KMS-11 (cell line): ENCODE measurements at regions not wholly inside any gene's neighbourhood (a gene's known extent, or its start where the extent isn't known, plus 50 kb on each side); places are given as distances from the start of the nearest gene placed in this dataset.

Experiments
- H2AFZ ChIP-seq: fragments of 200-600 bp; sonication (generic); 2 replicates; pipeline ENCODE4 v1.6.1; 2016; ENCODE audit warnings: antibody characterized with exemption, mixed run types, low read depth
- H3K27ac ChIP-seq: fragments of 200-600 bp; sonication (generic); 2 replicates; pipeline ENCODE4 v1.6.1; 2016; ENCODE audit warnings: mild to moderate bottlenecking, mixed run types
- H3K27me3 ChIP-seq: fragments of 200-600 bp; sonication (generic); 2 replicates; pipeline ENCODE4 v1.6.1; 2017; ENCODE audit warnings: mild to moderate bottlenecking, low read depth, mixed run types, moderate library complexity; ENCODE audit not compliant: insufficient read depth
- H3K36me3 ChIP-seq: fragments of 200-600 bp; sonication (generic); 2 replicates; pipeline ENCODE4 v1.6.1; 2017; ENCODE audit warnings: mild to moderate bottlenecking, mixed run types; ENCODE audit not compliant: insufficient read depth
- H3K4me1 ChIP-seq: fragments of 200-600 bp; sonication (generic); 2 replicates; pipeline ENCODE4 v1.6.1; 2016; ENCODE audit warnings: mild to moderate bottlenecking, low read depth, mixed run types; ENCODE audit not compliant: poor library complexity, severe bottlenecking
- H3K4me2 ChIP-seq: fragments of 200-600 bp; sonication (generic); 2 replicates; pipeline ENCODE4 v1.7.0; 2016; ENCODE audit warnings: mild to moderate bottlenecking, mixed run types
- H3K4me3 ChIP-seq: fragments of 200-600 bp; sonication (generic); IDR thresholded peaks from 2 replicates; pipeline ENCODE4 v1.6.1; 2017; ENCODE audit warnings: low read depth, low read length, mixed read lengths; ENCODE audit not compliant: insufficient read depth
- H3K79me2 ChIP-seq: fragments of 200-600 bp; sonication (generic); 2 replicates; pipeline ENCODE4 v1.6.1; 2016; ENCODE audit warnings: low read depth, mixed run types; ENCODE audit not compliant: insufficient read depth
- H3K9ac ChIP-seq: fragments of 200-600 bp; sonication (generic); 2 replicates; pipeline ENCODE4 v1.6.1; 2016; ENCODE audit warnings: mild to moderate bottlenecking, mixed run types
- H4K20me1 ChIP-seq: fragments of 200-600 bp; sonication (generic); 2 replicates; pipeline ENCODE4 v1.6.1; 2016; ENCODE audit warnings: mild to moderate bottlenecking, mixed run types; ENCODE audit not compliant: insufficient read depth
- CTCF ChIP-seq: fragments of 200-600 bp; sonication (generic); conservative IDR thresholded peaks from 2 replicates; pipeline ENCODE4 v1.6.1; 2017; ENCODE audit warnings: low read depth, mild to moderate bottlenecking, antibody characterized with exemption, low read length, moderate library complexity, mixed read lengths

- Histone ChIP-seq H3K4me3 (no peak overlapping the region), H3K4me1 (no peaks in the 10 kb centered on the region), H3K27ac (no peak overlapping the region), H3K27me3 (no peaks in the 10 kb centered on the region), H3K79me2 (no peaks in the 10 kb centered on the region), H3K36me3 (no peaks in the 10 kb centered on the region), H2AFZ (no peak overlapping the region), H3K9ac (no peak overlapping the region), H3K4me2 (no peak overlapping the region), H4K20me1 (no peaks in the 10 kb centered on the region)
- TF ChIP-seq CTCF: no peak
Measured at GRCh38 chr18:42394238-42394637, 439.2 kb downstream of the PIK3C3 start.

GRCh38 chr18:42401131-42401673 lies 446.2 kb downstream of the PIK3C3 start:
- no peaks in the 10 kb centered on the region for H3K27me3 ChIP-seq
- H4K20me1 ChIP-seq: no peaks in the 10 kb centered on the region
- H3K4me3 ChIP-seq: no peak overlapping the region
- H3K79me2 ChIP-seq: no peaks in the 10 kb centered on the region
- no peaks in the 10 kb centered on the region for H3K36me3 ChIP-seq
- TF ChIP-seq CTCF: no peak
- no peaks in the 10 kb centered on the region for H3K4me1 ChIP-seq
- no peak overlapping the region for H2AFZ ChIP-seq
- H3K4me2 ChIP-seq: no peak overlapping the region
- H3K27ac ChIP-seq: no peak overlapping the region
- no peak overlapping the region for H3K9ac ChIP-seq

- H3K27ac ChIP-seq: no peak overlapping the region
Measured at GRCh38 chr18:42404151-42404550, 449.1 kb downstream of the PIK3C3 start.

GRCh38 chr18:42409005-42409404 lies 454.0 kb downstream of the PIK3C3 start:
- H3K9ac ChIP-seq: no peak overlapping the region
- no peaks in the 10 kb centered on the region for H4K20me1 ChIP-seq
- TF ChIP-seq CTCF: no peak
- no peak overlapping the region for H3K4me2 ChIP-seq
- no peak overlapping the region for H3K4me3 ChIP-seq
- no peak overlapping the region for H2AFZ ChIP-seq
- no peaks in the 10 kb centered on the region for H3K4me1 ChIP-seq
- no peak overlapping the region for H3K27ac ChIP-seq
- no peaks in the 10 kb centered on the region for H3K79me2 ChIP-seq
- H3K36me3 ChIP-seq: no peaks in the 10 kb centered on the region
- H3K27me3 ChIP-seq: no peaks in the 10 kb centered on the region

More at GRCh38 chr18:42404151-42404550, 449.1 kb downstream of the PIK3C3 start:
- Histone ChIP-seq H3K4me3 (no peak overlapping the region), H4K20me1 (no peaks in the 10 kb centered on the region), H2AFZ (no peak overlapping the region), H3K79me2 (no peaks in the 10 kb centered on the region), H3K36me3 (no peaks in the 10 kb centered on the region), H3K4me1 (no peaks in the 10 kb centered on the region), H3K4me2 (no peak overlapping the region), H3K9ac (no peak overlapping the region), H3K27me3 (no peaks in the 10 kb centered on the region)
- TF ChIP-seq CTCF: no peak
